ENCODE measurements at regions not wholly inside any gene's neighbourhood (a gene's known extent, or its start where the extent isn't known, plus 50 kb on each side); places are given as distances from the start of the nearest gene placed in this dataset.

GRCh38 chr5:58066557-58066956 lies 393.3 kb downstream of the PLK2 start:
- no peak for DNase-seq
- intact Hi-C loops (cut with DNase I): no loop called here

DNA sequence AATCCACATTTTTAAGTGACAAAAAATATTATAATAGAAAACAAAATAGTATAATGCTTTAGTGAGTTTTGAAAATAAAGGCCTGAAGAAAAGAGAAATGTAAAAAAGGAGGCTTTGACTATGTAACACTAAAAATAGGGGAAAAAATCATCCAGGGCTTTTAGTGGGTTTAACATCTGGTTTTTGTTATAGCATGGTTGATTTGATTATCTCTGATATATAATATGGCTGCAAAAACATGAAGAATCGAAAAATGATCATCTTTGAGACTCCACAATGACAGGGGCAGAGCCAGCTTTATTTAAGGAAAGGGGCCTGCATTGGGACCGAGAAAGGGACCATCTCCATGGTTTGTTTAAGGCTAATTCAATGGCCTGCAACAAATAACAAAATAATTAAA lies 393.8 kb downstream of the PLK2 start:
- DNase-seq: no peak
- intact Hi-C loops (cut with DNase I): no loop called here

- no peak for DNase-seq
- intact Hi-C loops (cut with DNase I): no loop called here
Observed at GRCh38 chr5:58064801-58065200, 395.1 kb downstream of the PLK2 start.

DNA sequence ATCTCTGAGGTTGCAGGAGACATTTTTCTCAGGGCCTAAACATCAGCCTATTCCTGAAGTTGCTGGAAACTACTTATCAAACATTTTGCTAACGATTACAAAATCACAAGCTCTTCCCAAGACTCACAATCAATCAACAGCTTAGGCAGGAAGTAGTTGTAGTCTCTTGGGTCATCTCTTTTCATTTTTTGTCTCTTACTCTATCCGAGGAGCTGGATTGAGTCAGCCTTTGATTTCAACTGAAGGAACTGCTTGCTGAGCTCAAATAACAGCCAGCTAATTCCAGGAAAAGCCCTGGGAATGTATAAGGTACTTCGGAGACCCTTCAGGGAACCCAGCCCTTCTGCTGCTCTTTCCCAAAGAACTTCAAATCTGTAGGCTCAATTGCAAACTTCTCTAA lies 398.9 kb downstream of the PLK2 start:
- intact Hi-C loops (cut with DNase I): no loop called here
- DNase-seq: no peak

- intact Hi-C loops (cut with DNase I): no loop called here
- no peak for DNase-seq
Observed at GRCh38 chr5:58057324-58057723, 402.6 kb downstream of the PLK2 start.

DNA sequence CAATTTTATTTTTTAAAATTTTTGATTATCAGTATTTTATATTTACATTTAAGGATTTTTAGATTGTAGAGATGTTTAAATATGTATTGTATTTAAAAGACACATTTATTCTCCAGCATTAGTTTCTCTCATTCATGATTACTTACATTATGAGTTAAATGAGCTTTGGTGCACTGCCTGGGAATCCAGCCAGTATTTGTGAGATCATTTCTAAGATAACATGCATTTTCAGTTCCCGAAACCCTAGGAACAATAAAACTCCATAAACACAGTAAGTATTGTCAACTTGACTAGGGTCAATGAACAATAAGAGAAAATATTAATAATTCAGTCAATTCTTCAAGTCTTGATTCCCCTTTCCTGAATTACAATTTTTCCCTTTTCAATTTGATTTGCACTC lies 403.3 kb downstream of the PLK2 start:
- no peak for DNase-seq
- intact Hi-C loops (cut with DNase I): no loop called here

DNA sequence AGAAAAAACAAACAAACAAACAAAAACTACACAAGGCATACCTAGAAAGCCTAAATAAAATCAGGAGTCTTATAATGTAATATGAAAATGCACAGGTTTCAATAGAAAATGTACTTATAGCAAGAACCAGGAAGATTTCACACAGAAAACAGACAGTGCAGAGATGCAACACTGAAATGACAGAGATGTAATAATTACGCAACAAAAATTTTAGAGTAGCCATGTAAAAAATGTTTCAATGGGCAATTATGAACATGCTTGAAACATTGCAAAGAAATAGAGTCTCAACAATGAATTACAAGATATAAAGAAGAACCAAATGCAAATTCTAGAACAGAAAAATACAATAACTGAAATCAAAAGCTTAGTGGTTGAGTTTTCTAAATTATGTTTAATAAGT lies 405.9 kb downstream of the PLK2 start:
- no peak for DNase-seq
- intact Hi-C loops (cut with DNase I): no loop called here

- no peak for DNase-seq
- intact Hi-C loops (cut with DNase I): no loop called here
Observed at GRCh38 chr5:58048954-58049353, 410.9 kb downstream of the PLK2 start.

DNA sequence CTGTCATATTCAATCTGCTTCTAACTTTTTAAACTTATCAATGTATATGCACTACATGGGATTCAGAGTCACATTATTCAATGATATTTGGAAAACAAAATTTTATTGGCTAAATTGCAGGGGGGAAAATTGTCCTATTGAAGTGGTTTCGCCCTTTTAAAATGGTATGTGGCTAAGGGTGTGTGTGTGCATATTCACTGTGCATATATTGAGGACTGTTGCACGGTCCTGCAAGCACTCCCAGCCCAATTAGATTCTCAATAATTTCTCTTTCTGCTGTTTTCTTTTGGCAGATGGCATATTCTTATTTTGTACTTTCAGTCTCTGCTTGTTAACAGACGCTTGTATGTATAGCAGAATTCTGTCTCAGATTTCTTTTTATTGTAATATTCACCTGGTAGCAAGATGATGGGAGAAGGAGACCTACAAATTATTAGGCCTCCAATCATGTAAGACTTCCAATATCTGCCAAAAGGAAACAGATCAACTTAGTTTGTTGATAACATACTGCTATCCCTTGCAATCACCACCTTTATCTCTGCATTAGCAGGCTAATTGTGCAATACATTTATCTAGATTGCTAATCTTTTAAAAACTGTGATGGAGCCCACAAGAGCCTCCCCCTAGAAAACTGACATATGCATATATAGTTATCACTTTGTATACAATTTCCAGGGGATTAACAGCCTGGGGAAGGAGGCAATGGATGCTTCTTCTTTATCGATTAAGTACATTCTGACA lies 411.5 kb downstream of the PLK2 start:
- intact Hi-C loops (cut with DNase I): no loop called here
- no peak for DNase-seq

GRCh38 chr5:58046371-58046770 lies 413.5 kb downstream of the PLK2 start:
- intact Hi-C loops (cut with DNase I): no loop called here
- no peak for DNase-seq

- DNase-seq: no peak
- intact Hi-C loops (cut with DNase I): no loop called here
Observed at GRCh38 chr5:58044166-58044565, 415.7 kb downstream of the PLK2 start.

DNA sequence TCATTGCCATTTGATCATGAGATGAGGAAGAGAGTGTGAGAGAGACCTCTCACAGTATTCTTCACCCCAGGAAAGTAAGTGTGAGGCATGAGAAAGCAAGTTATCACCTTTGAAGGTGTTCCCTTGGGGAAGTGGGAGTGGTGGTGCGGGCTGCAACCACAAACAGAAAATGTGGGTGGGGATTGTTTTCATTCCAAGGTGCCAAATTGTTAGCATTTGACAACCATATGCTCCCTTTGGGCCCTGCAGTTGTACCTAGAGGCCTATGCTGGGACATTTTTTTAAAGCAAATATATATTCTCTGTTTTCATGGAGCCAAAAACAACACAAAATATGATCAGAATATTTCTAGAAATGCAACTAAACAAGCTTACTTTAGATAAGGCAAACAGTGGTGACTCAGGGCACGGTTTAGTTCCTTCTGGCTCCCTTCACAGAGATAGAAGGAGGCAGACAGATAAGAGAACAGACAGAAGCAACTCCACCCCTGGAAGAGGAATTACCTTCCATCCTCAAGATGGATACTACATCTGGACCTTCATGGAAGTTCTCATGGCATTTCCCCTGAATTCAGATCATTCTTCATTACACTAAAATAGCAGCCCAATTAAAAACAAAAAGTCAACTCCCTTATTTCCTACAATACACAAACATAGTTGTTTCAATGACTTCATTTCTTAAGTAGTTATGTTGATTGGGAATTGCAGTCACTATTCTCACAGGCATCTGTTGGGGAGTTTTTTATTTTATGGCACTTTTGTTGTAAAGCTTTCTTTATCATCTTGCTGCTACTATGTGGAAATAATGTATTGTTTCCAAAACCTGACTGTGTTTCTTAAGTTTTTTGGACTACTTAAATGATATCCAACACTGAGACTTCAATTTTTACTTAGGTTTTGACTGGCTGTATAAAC lies 416.6 kb downstream of the PLK2 start:
- DNase-seq: no peak

GRCh38 chr5:58041884-58042283 lies 418.0 kb downstream of the PLK2 start:
- intact Hi-C loops (cut with DNase I): no loop called here
- peak in 1 of 42 donors; percentile 9 for DNase-seq

More for the DNA sequence above, 416.6 kb downstream of the PLK2 start:
- intact Hi-C loops (cut with DNase I): no loop called here

DNA sequence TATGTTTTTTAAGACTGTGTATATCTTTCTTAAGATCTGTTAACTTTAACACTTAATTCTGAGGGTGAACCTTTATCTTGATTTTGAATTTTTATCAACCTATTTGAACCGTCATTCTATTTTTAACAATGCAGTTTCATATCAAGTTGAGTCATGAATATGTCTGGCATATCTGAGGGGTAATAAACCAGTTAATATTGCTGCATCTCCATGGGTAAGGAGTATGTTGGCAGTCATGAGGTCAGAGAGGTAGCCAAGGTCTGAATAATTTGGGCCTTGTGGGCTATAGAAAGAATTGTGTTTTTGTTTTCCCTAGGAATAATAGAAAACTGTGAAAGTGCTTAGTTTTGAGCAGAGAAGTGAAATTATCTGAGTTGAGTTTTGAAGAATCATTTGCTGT lies 419.0 kb downstream of the PLK2 start:
- no peak for DNase-seq
- intact Hi-C loops (cut with DNase I): no loop called here

- no peak for DNase-seq
- intact Hi-C loops (cut with DNase I): no loop called here
Observed at GRCh38 chr5:58040044-58040443, 419.8 kb downstream of the PLK2 start.

GRCh38 chr5:58037899-58038298 lies 422.0 kb downstream of the PLK2 start:
- intact Hi-C loops (cut with DNase I): no loop called here
- no peak for DNase-seq

GRCh38 chr5:58025809-58026208 lies 434.1 kb downstream of the PLK2 start:
- no peak for DNase-seq
- intact Hi-C loops (cut with DNase I): no loop called here

DNA sequence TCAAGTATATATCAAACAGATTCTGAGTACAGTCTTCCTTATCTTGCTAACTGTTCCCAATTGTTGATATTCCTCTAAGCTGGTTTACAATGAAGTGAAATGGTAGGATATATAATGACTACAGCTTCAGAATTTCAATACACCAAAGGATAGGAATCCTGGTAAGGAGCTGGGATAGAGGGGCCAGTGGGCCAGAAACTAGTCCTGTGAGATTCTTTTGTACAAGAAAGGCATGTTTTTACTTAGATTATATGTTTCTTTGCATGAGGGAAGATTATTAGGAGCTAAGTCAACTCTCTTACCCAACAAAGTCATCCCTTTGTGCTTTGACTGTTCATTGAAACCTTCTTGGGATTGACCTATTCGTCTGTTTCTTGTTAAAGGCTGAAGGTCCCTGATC lies 435.7 kb downstream of the PLK2 start:
- intact Hi-C loops (cut with DNase I): no loop called here
- DNase-seq: no peak

DNA sequence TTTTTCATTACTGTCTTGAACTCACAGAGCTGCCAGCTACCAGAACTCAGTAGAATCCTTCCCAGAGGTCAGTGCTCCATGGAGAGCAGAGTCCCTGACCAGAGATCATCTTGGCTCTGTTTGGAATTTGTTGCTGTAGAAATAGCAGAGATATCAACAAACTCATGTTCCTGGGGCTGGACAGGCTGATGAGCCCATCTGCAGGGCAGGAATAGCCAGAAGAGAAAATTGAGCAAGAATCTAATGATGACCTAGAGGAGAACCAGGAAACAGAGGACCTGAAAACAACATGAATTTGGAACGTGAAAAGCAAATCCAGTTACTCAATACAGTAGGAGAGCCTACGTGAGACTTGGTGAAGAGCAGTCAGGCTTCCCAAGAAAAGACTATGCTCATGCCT lies 437.8 kb downstream of the PLK2 start:
- intact Hi-C loops (cut with DNase I): no loop called here

DNA sequence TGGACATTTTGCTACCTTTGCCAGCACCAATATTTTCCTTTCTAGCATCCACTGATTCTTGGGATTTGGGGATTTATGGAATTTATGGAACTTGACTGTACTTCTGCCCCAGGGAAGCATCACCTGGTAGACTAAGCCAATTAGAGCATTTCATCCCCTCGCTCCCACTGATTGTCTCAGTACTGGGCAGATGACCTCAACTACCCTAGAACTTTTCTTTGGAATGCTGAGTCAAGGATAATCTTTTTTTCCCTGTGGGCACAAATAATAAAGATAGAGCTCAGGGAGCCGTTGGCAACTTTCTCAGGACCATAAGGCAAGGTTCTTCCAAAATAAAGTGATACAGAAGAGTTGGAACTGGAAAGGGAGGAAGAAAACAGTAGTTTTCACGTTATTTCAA lies 438.4 kb downstream of the PLK2 start:
- intact Hi-C loops (cut with DNase I): no loop called here
- DNase-seq: no peak

More for the DNA sequence above, 437.8 kb downstream of the PLK2 start:
- no peak for DNase-seq

- intact Hi-C loops (cut with DNase I): no loop called here
- no peak for DNase-seq
Observed at GRCh38 chr5:58019614-58020013, 440.3 kb downstream of the PLK2 start.

Measured in head of caudate nucleus (tissue), 42 donors.